ENCODE measurements at regions not wholly inside any gene's neighbourhood (a gene's known extent, or its start where the extent isn't known, plus 50 kb on each side); places are given as distances from the start of the nearest gene placed in this dataset.

DNA sequence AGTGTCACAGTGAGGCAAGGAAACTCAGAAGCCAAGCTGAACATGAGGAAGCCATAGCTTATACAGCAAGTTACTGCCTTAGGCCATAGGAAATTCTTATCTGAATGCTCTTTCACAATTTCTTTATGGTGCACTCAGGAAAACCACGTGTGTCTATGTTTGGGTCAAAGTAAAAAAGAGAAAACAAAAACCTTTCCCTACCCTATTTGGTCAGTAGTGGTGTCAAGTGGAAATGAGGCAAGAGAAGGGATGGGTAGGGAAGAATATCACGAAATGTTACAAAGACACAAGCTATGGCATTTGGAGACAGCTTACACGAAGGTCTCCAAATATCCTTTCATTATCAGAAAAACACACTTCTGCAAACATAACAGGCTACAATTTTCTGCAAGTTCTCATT is 83.4 kb upstream of the INPP4B start:
- Histone ChIP-seq H3K9ac (ENCODE audit: control insufficient read depth, insufficient read depth, low read length) (no peak overlapping the region), H3K79me2 (ENCODE audit: control insufficient read depth, insufficient read depth, low read length) (no peaks in the 10 kb centered on the region), H4K20me1 (ENCODE audit: control insufficient read depth, insufficient read depth) (no peaks in the 10 kb centered on the region), H3K4me2 (ENCODE audit: control insufficient read depth, insufficient read depth) (no peak overlapping the region), H3K27ac (ENCODE audit: control insufficient read depth, insufficient read depth) (no peak overlapping the region), H3K4me1 (ENCODE audit: control insufficient read depth, insufficient read depth, low read length) (no peaks in the 10 kb centered on the region), H3K4me3 (no peak overlapping the region), H3K36me3 (ENCODE audit: control insufficient read depth in 2 of 2, insufficient read depth in 2 of 2, low read length in 1 of 2) (no peaks in the 10 kb centered on the region), H3K9me3 (replicated peaks; ENCODE audit: control insufficient read depth, insufficient read depth, low read length) (no peaks in the 10 kb centered on the region), H2AFZ (ENCODE audit: control insufficient read depth, low read depth, low read length) (no peak overlapping the region), H3K27me3 (replicated peaks in 1 of 2; ENCODE audit: control insufficient read depth in 2 of 2, insufficient read depth in 2 of 2, low read length in 1 of 2) (no peaks in the 10 kb centered on the region)
- no peak for FAIRE-seq
- no peak for ATAC-seq
- 0% methylated on average over 3 of the region's 3 CpGs for WGBS (ENCODE audit: insufficient coverage, insufficient replicate concordance, low lambda C conversion rate, missing lambda C conversion rate)
- ChIA-PET RAD21 (ENCODE audit: unreplicated experiment) (no interaction called here), POLR2A (no interaction called here), SMC1A (ENCODE audit: uncharacterized antibody, unreplicated experiment) (interaction anchor here (1.0 kb wide), 1 partner anchor 89 kb away, joined by 3 read pairs; no protein-coding TSS in a partner anchor), CTCF (no interaction called here)
- DNase-seq (ENCODE audit: low read depth, low spot score), result no peak
- no TSS peak for BruUV-seq (replicated peaks)
- in situ Hi-C loops (cut with MboI), result no loop called here
- intact Hi-C loops (cut with micrococcal nuclease; ENCODE audit: unreplicated experiment), result no loop called here
- TF ChIP-seq, protein P1, sequence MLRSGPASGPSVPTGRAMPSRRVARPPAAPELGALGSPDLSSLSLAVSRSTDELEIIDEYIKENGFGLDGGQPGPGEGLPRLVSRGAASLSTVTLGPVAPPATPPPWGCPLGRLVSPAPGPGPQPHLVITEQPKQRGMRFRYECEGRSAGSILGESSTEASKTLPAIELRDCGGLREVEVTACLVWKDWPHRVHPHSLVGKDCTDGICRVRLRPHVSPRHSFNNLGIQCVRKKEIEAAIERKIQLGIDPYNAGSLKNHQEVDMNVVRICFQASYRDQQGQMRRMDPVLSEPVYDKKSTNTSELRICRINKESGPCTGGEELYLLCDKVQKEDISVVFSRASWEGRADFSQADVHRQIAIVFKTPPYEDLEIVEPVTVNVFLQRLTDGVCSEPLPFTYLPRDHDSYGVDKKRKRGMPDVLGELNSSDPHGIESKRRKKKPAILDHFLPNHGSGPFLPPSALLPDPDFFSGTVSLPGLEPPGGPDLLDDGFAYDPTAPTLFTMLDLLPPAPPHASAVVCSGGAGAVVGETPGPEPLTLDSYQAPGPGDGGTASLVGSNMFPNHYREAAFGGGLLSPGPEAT (IDR thresholded peaks at IDR 0.05; ENCODE audit: low read depth), result no peak
- TF ChIP-seq SPI1 (IDR thresholded peaks at IDR 0.05; ENCODE audit: borderline replicate concordance, insufficient read depth, low read depth, low read length) (no peak), BCL11A (IDR thresholded peaks at IDR 0.05; ENCODE audit: low read depth, low read length) (no peak), TAF1 (IDR thresholded peaks at IDR 0.05; ENCODE audit: borderline replicate concordance, low read depth, low read length) (no peak), HDAC6 (IDR thresholded peaks at IDR 0.05; ENCODE audit: unreplicated experiment) (no peak), ZBED1 (IDR thresholded peaks at IDR 0.05; ENCODE audit: borderline replicate concordance) (no peak), GABPA (IDR thresholded peaks at IDR 0.05; ENCODE audit: low read depth) (no peak), SREBF1 (IDR thresholded peaks at IDR 0.05; ENCODE audit: low read length) (no peak), RELA (IDR thresholded peaks at IDR 0.05; ENCODE audit: borderline replicate concordance, partially characterized antibody) (no peak), TCF7 (IDR thresholded peaks at IDR 0.05; ENCODE audit: borderline replicate concordance) (no peak)
- TF ChIP-seq, protein P2, sequence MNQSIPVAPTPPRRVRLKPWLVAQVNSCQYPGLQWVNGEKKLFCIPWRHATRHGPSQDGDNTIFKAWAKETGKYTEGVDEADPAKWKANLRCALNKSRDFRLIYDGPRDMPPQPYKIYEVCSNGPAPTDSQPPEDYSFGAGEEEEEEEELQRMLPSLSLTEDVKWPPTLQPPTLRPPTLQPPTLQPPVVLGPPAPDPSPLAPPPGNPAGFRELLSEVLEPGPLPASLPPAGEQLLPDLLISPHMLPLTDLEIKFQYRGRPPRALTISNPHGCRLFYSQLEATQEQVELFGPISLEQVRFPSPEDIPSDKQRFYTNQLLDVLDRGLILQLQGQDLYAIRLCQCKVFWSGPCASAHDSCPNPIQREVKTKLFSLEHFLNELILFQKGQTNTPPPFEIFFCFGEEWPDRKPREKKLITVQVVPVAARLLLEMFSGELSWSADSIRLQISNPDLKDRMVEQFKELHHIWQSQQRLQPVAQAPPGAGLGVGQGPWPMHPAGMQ (IDR thresholded peaks at IDR 0.05; ENCODE audit: borderline replicate concordance), result no peak
- TF ChIP-seq, protein P3, sequence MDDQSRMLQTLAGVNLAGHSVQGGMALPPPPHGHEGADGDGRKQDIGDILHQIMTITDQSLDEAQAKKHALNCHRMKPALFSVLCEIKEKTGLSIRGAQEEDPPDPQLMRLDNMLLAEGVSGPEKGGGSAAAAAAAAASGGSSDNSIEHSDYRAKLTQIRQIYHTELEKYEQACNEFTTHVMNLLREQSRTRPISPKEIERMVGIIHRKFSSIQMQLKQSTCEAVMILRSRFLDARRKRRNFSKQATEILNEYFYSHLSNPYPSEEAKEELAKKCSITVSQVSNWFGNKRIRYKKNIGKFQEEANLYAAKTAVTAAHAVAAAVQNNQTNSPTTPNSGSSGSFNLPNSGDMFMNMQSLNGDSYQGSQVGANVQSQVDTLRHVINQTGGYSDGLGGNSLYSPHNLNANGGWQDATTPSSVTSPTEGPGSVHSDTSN (IDR thresholded peaks at IDR 0.05; ENCODE audit: insufficient replicate concordance, low read depth, low read length), result no peak
- TF ChIP-seq, protein P4, sequence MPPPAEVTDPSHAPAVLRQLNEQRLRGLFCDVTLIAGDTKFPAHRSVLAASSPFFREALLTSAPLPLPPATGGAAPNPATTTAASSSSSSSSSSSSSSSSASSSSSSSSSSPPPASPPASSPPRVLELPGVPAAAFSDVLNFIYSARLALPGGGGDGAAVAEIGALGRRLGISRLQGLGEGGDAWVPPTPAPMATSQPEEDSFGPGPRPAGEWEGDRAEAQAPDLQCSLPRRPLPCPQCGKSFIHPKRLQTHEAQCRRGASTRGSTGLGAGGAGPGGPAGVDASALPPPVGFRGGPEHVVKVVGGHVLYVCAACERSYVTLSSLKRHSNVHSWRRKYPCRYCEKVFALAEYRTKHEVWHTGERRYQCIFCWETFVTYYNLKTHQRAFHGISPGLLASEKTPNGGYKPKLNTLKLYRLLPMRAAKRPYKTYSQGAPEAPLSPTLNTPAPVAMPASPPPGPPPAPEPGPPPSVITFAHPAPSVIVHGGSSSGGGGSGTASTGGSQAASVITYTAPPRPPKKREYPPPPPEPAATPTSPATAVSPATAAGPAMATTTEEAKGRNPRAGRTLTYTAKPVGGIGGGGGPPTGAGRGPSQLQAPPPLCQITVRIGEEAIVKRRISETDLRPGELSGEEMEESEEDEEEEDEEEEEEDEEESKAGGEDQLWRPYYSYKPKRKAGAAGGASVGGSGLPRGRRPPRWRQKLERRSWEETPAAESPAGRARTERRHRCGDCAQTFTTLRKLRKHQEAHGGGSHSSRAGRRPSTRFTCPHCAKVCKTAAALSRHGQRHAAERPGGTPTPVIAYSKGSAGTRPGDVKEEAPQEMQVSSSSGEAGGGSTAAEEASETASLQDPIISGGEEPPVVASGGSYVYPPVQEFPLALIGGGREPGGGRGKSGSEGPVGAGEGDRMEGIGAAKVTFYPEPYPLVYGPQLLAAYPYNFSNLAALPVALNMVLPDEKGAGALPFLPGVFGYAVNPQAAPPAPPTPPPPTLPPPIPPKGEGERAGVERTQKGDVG (CRISPR knock-in tag; IDR thresholded peaks at IDR 0.05), result no peak
- TF ChIP-seq, protein P5, sequence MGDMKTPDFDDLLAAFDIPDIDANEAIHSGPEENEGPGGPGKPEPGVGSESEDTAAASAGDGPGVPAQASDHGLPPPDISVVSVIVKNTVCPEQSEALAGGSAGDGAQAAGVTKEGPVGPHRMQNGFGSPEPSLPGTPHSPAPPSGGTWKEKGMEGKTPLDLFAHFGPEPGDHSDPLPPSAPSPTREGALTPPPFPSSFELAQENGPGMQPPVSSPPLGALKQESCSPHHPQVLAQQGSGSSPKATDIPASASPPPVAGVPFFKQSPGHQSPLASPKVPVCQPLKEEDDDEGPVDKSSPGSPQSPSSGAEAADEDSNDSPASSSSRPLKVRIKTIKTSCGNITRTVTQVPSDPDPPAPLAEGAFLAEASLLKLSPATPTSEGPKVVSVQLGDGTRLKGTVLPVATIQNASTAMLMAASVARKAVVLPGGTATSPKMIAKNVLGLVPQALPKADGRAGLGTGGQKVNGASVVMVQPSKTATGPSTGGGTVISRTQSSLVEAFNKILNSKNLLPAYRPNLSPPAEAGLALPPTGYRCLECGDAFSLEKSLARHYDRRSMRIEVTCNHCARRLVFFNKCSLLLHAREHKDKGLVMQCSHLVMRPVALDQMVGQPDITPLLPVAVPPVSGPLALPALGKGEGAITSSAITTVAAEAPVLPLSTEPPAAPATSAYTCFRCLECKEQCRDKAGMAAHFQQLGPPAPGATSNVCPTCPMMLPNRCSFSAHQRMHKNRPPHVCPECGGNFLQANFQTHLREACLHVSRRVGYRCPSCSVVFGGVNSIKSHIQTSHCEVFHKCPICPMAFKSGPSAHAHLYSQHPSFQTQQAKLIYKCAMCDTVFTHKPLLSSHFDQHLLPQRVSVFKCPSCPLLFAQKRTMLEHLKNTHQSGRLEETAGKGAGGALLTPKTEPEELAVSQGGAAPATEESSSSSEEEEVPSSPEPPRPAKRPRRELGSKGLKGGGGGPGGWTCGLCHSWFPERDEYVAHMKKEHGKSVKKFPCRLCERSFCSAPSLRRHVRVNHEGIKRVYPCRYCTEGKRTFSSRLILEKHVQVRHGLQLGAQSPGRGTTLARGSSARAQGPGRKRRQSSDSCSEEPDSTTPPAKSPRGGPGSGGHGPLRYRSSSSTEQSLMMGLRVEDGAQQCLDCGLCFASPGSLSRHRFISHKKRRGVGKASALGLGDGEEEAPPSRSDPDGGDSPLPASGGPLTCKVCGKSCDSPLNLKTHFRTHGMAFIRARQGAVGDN (IDR thresholded peaks at IDR 0.05), result no peak
